IMR-90 (cell line): ENCODE measurements at regions not wholly inside any gene's neighbourhood (a gene's known extent, or its start where the extent isn't known, plus 50 kb on each side); places are given as distances from the start of the nearest gene placed in this dataset.

Experiments used
- ATAC-seq: fragments of 200-7000 bp; cut with Tn5 transposase; 2 replicates; pipeline ENCODE4 v1.9.1; 2020; ENCODE audit warnings: low read depth, mild to moderate bottlenecking, moderate library complexity
- BruUV-seq: library from RNA; stranded (reverse); fragments of 400-500 nt; replicated peaks from 2 replicates; lab custom pipeline; 2021; lab: Mats Ljungman, UMichigan
- CTCF ChIA-PET: fragments of 300-600 bp; formaldehyde crosslinking; extraction: SDS; loops from one replicate; lab custom pipeline; 2021; ENCODE audit warnings: antibody characterized with exemption; lab: Yijun Ruan, JAX
- POLR2A ChIA-PET: fragments of 300-600 bp; sonication (Branson Sonifier 250); formaldehyde crosslinking; loops from one replicate; lab custom pipeline; 2022; ENCODE audit warnings: antibody characterized with exemption; ENCODE audit not compliant: unreplicated experiment; lab: Charles Lee
- DNase-seq: peaks from one replicate; pipeline ENCODE4 v3.0.0; 2013
- H2AFZ ChIP-seq: replicated peaks from 2 replicates; pipeline ENCODE3; 2013; ENCODE audit warnings: low read length, mild to moderate bottlenecking; ENCODE audit not compliant: poor library complexity
- H2AK5ac ChIP-seq: 2 replicates; pipeline ENCODE4 v1.6.1; 2013; ENCODE audit warnings: low read depth, low read length, inconsistent platforms
- H2AK9ac ChIP-seq: replicated peaks from 2 replicates; pipeline ENCODE3; 2013; ENCODE audit warnings: mild to moderate bottlenecking, low read depth, low read length, moderate library complexity; ENCODE audit not compliant: poor library complexity
- H2BK120ac ChIP-seq: 2 replicates; pipeline ENCODE4 v1.6.1; 2013; ENCODE audit warnings: low read depth, low read length, inconsistent platforms
- H2BK15ac ChIP-seq: 3 replicates; pipeline ENCODE4 v1.6.1; 2013; ENCODE audit warnings: low read depth, low read length, inconsistent platforms
- H2BK20ac ChIP-seq: 2 replicates; pipeline ENCODE4 v1.6.1; 2013; ENCODE audit warnings: low read depth, mild to moderate bottlenecking, inconsistent platforms, low read length, moderate library complexity
- H2BK5ac ChIP-seq: 2 replicates; pipeline ENCODE4 v1.6.1; 2013; ENCODE audit warnings: mild to moderate bottlenecking, low read depth, low read length, inconsistent platforms; ENCODE audit not compliant: poor library complexity, severe bottlenecking
- H3K14ac ChIP-seq: replicated peaks from 2 replicates; pipeline ENCODE4 v1.6.1; 2013; ENCODE audit warnings: low read depth, low read length, inconsistent platforms
- H3K18ac ChIP-seq: 2 replicates; pipeline ENCODE4 v1.6.1; 2013; ENCODE audit warnings: low read depth, low read length, control low read depth
- H3K23ac ChIP-seq: 2 replicates; pipeline ENCODE4 v1.6.1; 2013; ENCODE audit warnings: low read depth, low read length, inconsistent platforms
- H3K27ac ChIP-seq: 2 replicates; pipeline ENCODE4 v1.5.1; 2013; ENCODE audit warnings: mild to moderate bottlenecking, control low read depth, low read length; ENCODE audit not compliant: insufficient read depth
- H3K27me3 ChIP-seq: 2 replicates; pipeline ENCODE4 v1.6.1; 2013; ENCODE audit warnings: low read length; ENCODE audit not compliant: control insufficient read depth, insufficient read depth
- H3K36me3 ChIP-seq: 2 replicates; pipeline ENCODE4 v1.6.1; 2013; ENCODE audit warnings: low read length, mixed read lengths; ENCODE audit not compliant: control insufficient read depth, insufficient read depth
- H3K4ac ChIP-seq: 2 replicates; pipeline ENCODE4 v1.6.1; 2013; ENCODE audit warnings: low read depth, low read length, inconsistent platforms
- H3K4me1 ChIP-seq: 2 replicates; pipeline ENCODE4 v1.6.1; 2013; ENCODE audit warnings: low read length, mixed read lengths; ENCODE audit not compliant: control insufficient read depth, insufficient read depth
- H3K4me2 ChIP-seq: 2 replicates; pipeline ENCODE4 v1.6.1; 2013; ENCODE audit warnings: low read depth, mild to moderate bottlenecking, control low read depth, low read length, moderate library complexity
- H3K4me3 ChIP-seq: 2 replicates; pipeline ENCODE4 v1.5.1; 2013; ENCODE audit warnings: low read depth, mild to moderate bottlenecking, control low read depth, low read length, moderate library complexity; ENCODE audit not compliant: insufficient read depth
- H3K56ac ChIP-seq: 2 replicates; pipeline ENCODE4 v1.6.1; 2013; ENCODE audit warnings: low read length, inconsistent platforms; ENCODE audit not compliant: insufficient read depth; ENCODE audit errors: extremely low read depth
- H3K79me1 ChIP-seq, 2 experiments: 2 replicates each; pipeline ENCODE4 v1.6.1; 2013; ENCODE audit warnings: low read length in 2 of 2, inconsistent platforms in 1 of 2, low read depth in 1 of 2
- H3K9ac ChIP-seq: 2 replicates; pipeline ENCODE4 v1.6.1; 2013; ENCODE audit warnings: low read depth, low read length, control low read depth
- H3K9me1 ChIP-seq: 2 replicates; pipeline ENCODE4 v1.6.1; 2013; ENCODE audit warnings: low read length, inconsistent platforms; ENCODE audit not compliant: insufficient read depth
- H3K9me3 ChIP-seq: 2 replicates; pipeline ENCODE4 v1.6.1; 2013; ENCODE audit warnings: low read length; ENCODE audit not compliant: control insufficient read depth, insufficient read depth
- H4K20me1 ChIP-seq: 2 replicates; pipeline ENCODE4 v1.6.1; 2013; ENCODE audit warnings: low read length, inconsistent platforms; ENCODE audit not compliant: insufficient read depth
- H4K5ac ChIP-seq: 2 replicates; pipeline ENCODE4 v1.6.1; 2013; ENCODE audit warnings: mild to moderate bottlenecking, low read depth, low read length, control low read depth
- H4K8ac ChIP-seq, 2 experiments: 2 replicates each; pipeline ENCODE4 v1.6.1; 2013; ENCODE audit warnings: low read depth in 2 of 2, low read length in 2 of 2, control low read depth in 1 of 2, inconsistent platforms in 1 of 2
- H4K91ac ChIP-seq: 2 replicates; pipeline ENCODE4 v1.6.1; 2013; ENCODE audit warnings: low read depth, low read length, inconsistent platforms; ENCODE audit not compliant: insufficient read depth
- BHLHE40 ChIP-seq: fragments of 150-350 bp; IDR thresholded peaks from 2 replicates; pipeline ENCODE4 v1.6.1; 2016; ENCODE audit warnings: mild to moderate bottlenecking, low read depth, low read length
- CEBPB ChIP-seq: IDR thresholded peaks from 2 replicates; pipeline ENCODE4 v1.6.1; 2012; ENCODE audit warnings: low read depth, low read length, improper control_type of control experiment
- FOS ChIP-seq: fragments of 150-350 bp; IDR thresholded peaks from 2 replicates; pipeline ENCODE4 v1.6.1; 2016; ENCODE audit warnings: low read depth, low read length
- MAFK ChIP-seq: IDR thresholded peaks from 2 replicates; pipeline ENCODE4 v1.6.1; 2012; ENCODE audit warnings: low read depth, low read length, improper control_type of control experiment
- MAZ ChIP-seq: IDR thresholded peaks from 2 replicates; pipeline ENCODE4 v1.6.1; 2012; ENCODE audit warnings: low read depth, mild to moderate bottlenecking, low read length, improper control_type of control experiment, moderate library complexity, borderline replicate concordance
- NFE2L2 ChIP-seq: fragments of 150-350 bp; IDR thresholded peaks from 2 replicates; pipeline ENCODE4 v1.6.1; 2016; ENCODE audit warnings: low read depth, mild to moderate bottlenecking, low read length
- POLR2A ChIP-seq: IDR thresholded peaks from 2 replicates; pipeline ENCODE4 v1.6.1; 2012; ENCODE audit warnings: mild to moderate bottlenecking, low read depth, low read length
- RCOR1 ChIP-seq: IDR thresholded peaks from 2 replicates; pipeline ENCODE4 v1.6.1; 2012; ENCODE audit warnings: mild to moderate bottlenecking, low read length, improper control_type of control experiment; ENCODE audit not compliant: insufficient replicate concordance
- SMC3 ChIP-seq: fragments of 150-350 bp; IDR thresholded peaks from 2 replicates; pipeline ENCODE4 v1.6.1; 2016; ENCODE audit warnings: low read depth, mild to moderate bottlenecking, antibody characterized with exemption, low read length, moderate library complexity
- USF2 ChIP-seq: fragments of 150-350 bp; IDR thresholded peaks from 2 replicates; pipeline ENCODE4 v1.6.1; 2017; ENCODE audit warnings: mild to moderate bottlenecking, antibody characterized with exemption, low read length, low read depth
- dilution Hi-C: fragments of 300-500 bp; cut with HindIII; formaldehyde crosslinking; loops from one replicate; pipeline ENCODE4 v1.14.3; 2018; ENCODE audit warnings: low sequenced_read_pairs; ENCODE audit not compliant: unreplicated experiment
- in situ Hi-C: fragments of 300-500 bp; cut with MboI; formaldehyde crosslinking; loops from 3 replicates; pipeline ENCODE4 v1.14.3; 2019; ENCODE audit warnings: low sequenced_read_pairs, inconsistent platforms, mixed read lengths
- intact Hi-C: fragments of 100-400 bp; cut with micrococcal nuclease; formaldehyde crosslinking; loops from 2 replicates; pipeline ENCODE4 v1.10.0; 2022

- CTCF ChIA-PET = no interaction called here
- in situ Hi-C loops = no loop called here
Measured at GRCh38 chrX:94751611-94752010, 1077.6 kb downstream of the FAM133A start.

More at GRCh38 chrX:94751611-94752010, 1077.6 kb downstream of the FAM133A start:
- dilution Hi-C loops (no loop called here), intact Hi-C loops (no loop called here)
- Histone ChIP-seq H3K9me1 (no peaks in the 10 kb centered on the region), H3K56ac (no peak overlapping the region), H3K4me3 (no peak overlapping the region), H4K20me1 (no peaks in the 10 kb centered on the region), H4K91ac (no peak overlapping the region), H2AK5ac (no peak overlapping the region), H3K36me3 (no peaks in the 10 kb centered on the region), H3K4me1 (no peaks in the 10 kb centered on the region), H2BK120ac (no peak overlapping the region), H3K4me2 (no peak overlapping the region), H3K18ac (no peak overlapping the region), H3K27ac (no peak overlapping the region), H4K8ac (no peak overlapping the region), H4K5ac (no peak overlapping the region), H3K9me3 (no peaks in the 10 kb centered on the region; the same call in 1 of the 2 replicates), H3K27me3 (no peaks in the 10 kb centered on the region; the same call in 1 of the 2 replicates), H3K4ac (no peak overlapping the region), H2BK15ac (no peak overlapping the region), H2BK5ac (no peak overlapping the region), H3K79me1 (no peaks in the 10 kb centered on the region), H2BK20ac (no peak overlapping the region), H2AFZ (no peak overlapping the region), H2AK9ac (no peak overlapping the region), H3K9ac (no peak overlapping the region), H3K14ac (no peak overlapping the region), H3K23ac (no peak overlapping the region)
- TF ChIP-seq POLR2A = no peak
- no peak for TF ChIP-seq SMC3
- TF ChIP-seq NFE2L2 = no peak
- TF ChIP-seq MAFK = no peak
- no peak for TF ChIP-seq USF2
- TF ChIP-seq CEBPB = no peak
- no peak for TF ChIP-seq BHLHE40
- no peak for TF ChIP-seq MAZ
- TF ChIP-seq FOS = no peak
- TF ChIP-seq RCOR1 = no peak
- ATAC-seq = no peak
- DNase-seq = no peak
- BruUV-seq = no TSS peak
- POLR2A ChIA-PET = no interaction called here
